Caco-2 (cell line): ENCODE measurements at regions not wholly inside any gene's neighbourhood (a gene's known extent, or its start where the extent isn't known, plus 50 kb on each side); places are given as distances from the start of the nearest gene placed in this dataset.

Experiments used
- BruUV-seq: library from RNA; stranded (reverse); fragments of 400-500 nt; replicated peaks from 2 replicates; lab custom pipeline; 2021; lab: Mats Ljungman, UMichigan
- CTCF ChIA-PET: fragments of 300-600 bp; sonication (Branson Sonifier 250); formaldehyde crosslinking; loops from one replicate; lab custom pipeline; 2022; ENCODE audit warnings: antibody characterized with exemption; lab: Charles Lee
- POLR2A ChIA-PET: fragments of 300-600 bp; sonication (Branson Sonifier 250); formaldehyde crosslinking; loops from one replicate; lab custom pipeline; 2022; ENCODE audit warnings: antibody characterized with exemption; lab: Charles Lee
- DNase-seq, 2 experiments: peaks; one replicate each; pipeline versions ENCODE4 v3.0.0 to v3.0.0-alpha.2; 2020 to 2022
- H3K27me3 ChIP-seq: replicated peaks from 2 replicates; pipeline ENCODE4 v1.6.0; 2011; ENCODE audit warnings: low read length; ENCODE audit not compliant: control insufficient read depth, insufficient read depth
- H3K36me3 ChIP-seq: 2 replicates; pipeline ENCODE4 v1.5.1; 2011; ENCODE audit warnings: low read length; ENCODE audit not compliant: control insufficient read depth, insufficient read depth
- H3K4me1 ChIP-seq: fragments of 250-450 bp; sonication (Bioruptor Pico); 2 replicates; pipeline ENCODE4 v1.5.1; 2020; ENCODE audit warnings: mild to moderate bottlenecking
- H3K4me3 ChIP-seq: 2 replicates; pipeline ENCODE4 v1.5.1; 2011; ENCODE audit warnings: low read depth, mild to moderate bottlenecking, control low read depth, low read length
- H3K9me3 ChIP-seq: fragments of 250-450 bp; sonication (Bioruptor Pico); 2 replicates; pipeline ENCODE4 v1.5.1; 2020; ENCODE audit warnings: mild to moderate bottlenecking, moderate library complexity
- H3K27ac Mint-ChIP-seq: one replicate; pipeline ENCODE4 v1.8.0; 2022; ENCODE audit warnings: mixed read lengths; ENCODE audit not compliant: unreplicated experiment
- H3K27me3 Mint-ChIP-seq: one replicate; pipeline ENCODE4 v1.8.0; 2022; ENCODE audit warnings: mixed read lengths; ENCODE audit not compliant: insufficient read depth, unreplicated experiment
- H3K36me3 Mint-ChIP-seq: one replicate; pipeline ENCODE4 v1.8.0; 2022; ENCODE audit warnings: mild to moderate bottlenecking, mixed read lengths; ENCODE audit not compliant: insufficient read depth, unreplicated experiment
- H3K4me1 Mint-ChIP-seq: one replicate; pipeline ENCODE4 v1.8.0; 2022; ENCODE audit warnings: low read depth, mixed read lengths; ENCODE audit not compliant: unreplicated experiment
- H3K4me3 Mint-ChIP-seq: one replicate; pipeline ENCODE4 v1.8.0; 2022; ENCODE audit warnings: mild to moderate bottlenecking, moderate library complexity, mixed read lengths; ENCODE audit not compliant: unreplicated experiment
- H3K9me3 Mint-ChIP-seq: one replicate; pipeline ENCODE4 v1.8.0; 2022; ENCODE audit warnings: mixed read lengths; ENCODE audit not compliant: unreplicated experiment
- intact Hi-C: fragments of 100-400 bp; cut with micrococcal nuclease; formaldehyde crosslinking; loops from one replicate; pipeline ENCODE4 v1.10.0; 2022; ENCODE audit not compliant: unreplicated experiment
- TF ChIP-seq, protein P1 (sequence below), 2 experiments: fragments of 200-600 bp in 1 of 2; IDR thresholded peaks; 1 replicate in 1 of 2; 2 replicates in 1 of 2; pipeline versions ENCODE4 v1.5.1 to v1.8.0; 2011 to 2022; ENCODE audit warnings: antibody characterized with exemption in 1 of 2, control low read depth in 1 of 2, inconsistent platforms in 1 of 2, low read depth in 1 of 2, low read length in 1 of 2, mild to moderate bottlenecking in 1 of 2, moderate library complexity in 1 of 2; ENCODE audit not compliant: insufficient read depth in 1 of 2, severe bottlenecking in 1 of 2, unreplicated experiment in 1 of 2

DNA sequence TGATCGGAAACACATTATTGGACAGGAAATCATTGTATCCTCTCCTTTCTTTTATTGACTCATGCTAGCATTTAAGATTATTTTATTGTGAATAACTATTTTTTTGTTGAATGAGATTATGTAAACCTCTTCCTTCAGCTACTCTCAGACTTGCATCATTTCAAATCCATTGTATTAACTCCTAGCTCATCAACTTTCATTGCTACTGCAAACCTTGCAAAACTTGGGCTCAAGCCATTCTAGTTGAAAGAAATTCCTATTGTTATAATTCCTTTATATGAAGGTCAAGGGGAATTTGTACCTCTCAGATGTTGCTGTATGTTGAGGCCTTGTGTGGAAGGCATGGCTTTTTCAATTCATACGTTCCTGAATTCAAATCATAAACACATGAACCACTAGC, 1764.6 kb downstream of the SUCLG1 start:
- ChIA-PET CTCF (no interaction called here), POLR2A (no interaction called here)
- Mint-ChIP-seq H3K27me3 (no peaks in the 10 kb centered on the region), H3K4me3 (no peak overlapping the region), H3K4me1 (no peaks in the 10 kb centered on the region), H3K27ac (no peak overlapping the region), H3K36me3 (no peaks in the 10 kb centered on the region), H3K9me3 (no peaks in the 10 kb centered on the region)
- no peak overlapping the region for H3K4me3 ChIP-seq
- no peaks in the 10 kb centered on the region for H3K4me1 ChIP-seq
- H3K9me3 ChIP-seq, result no peaks in the 10 kb centered on the region
- no peak for DNase-seq
- BruUV-seq, result no TSS peak
- TF ChIP-seq, protein P1, sequence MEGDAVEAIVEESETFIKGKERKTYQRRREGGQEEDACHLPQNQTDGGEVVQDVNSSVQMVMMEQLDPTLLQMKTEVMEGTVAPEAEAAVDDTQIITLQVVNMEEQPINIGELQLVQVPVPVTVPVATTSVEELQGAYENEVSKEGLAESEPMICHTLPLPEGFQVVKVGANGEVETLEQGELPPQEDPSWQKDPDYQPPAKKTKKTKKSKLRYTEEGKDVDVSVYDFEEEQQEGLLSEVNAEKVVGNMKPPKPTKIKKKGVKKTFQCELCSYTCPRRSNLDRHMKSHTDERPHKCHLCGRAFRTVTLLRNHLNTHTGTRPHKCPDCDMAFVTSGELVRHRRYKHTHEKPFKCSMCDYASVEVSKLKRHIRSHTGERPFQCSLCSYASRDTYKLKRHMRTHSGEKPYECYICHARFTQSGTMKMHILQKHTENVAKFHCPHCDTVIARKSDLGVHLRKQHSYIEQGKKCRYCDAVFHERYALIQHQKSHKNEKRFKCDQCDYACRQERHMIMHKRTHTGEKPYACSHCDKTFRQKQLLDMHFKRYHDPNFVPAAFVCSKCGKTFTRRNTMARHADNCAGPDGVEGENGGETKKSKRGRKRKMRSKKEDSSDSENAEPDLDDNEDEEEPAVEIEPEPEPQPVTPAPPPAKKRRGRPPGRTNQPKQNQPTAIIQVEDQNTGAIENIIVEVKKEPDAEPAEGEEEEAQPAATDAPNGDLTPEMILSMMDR (IDR thresholded peaks at IDR 0.05; ENCODE audit: insufficient read depth in 1 of 2, low read depth in 1 of 2, low read length in 1 of 2, severe bottlenecking in 1 of 2, unreplicated experiment in 1 of 2), result no peak
- intact Hi-C loops, result no loop called here
- H3K27me3 ChIP-seq, result no peaks in the 10 kb centered on the region
- no peaks in the 10 kb centered on the region for H3K36me3 ChIP-seq

- H3K36me3 ChIP-seq, result no peaks in the 10 kb centered on the region
- BruUV-seq, result no TSS peak
- no peak for DNase-seq
- H3K27me3 ChIP-seq, result no peaks in the 10 kb centered on the region
- CTCF ChIA-PET, result no interaction called here
- no peaks in the 10 kb centered on the region for H3K4me1 ChIP-seq
- no peaks in the 10 kb centered on the region for H3K27me3 Mint-ChIP-seq
- TF ChIP-seq, protein P1 (IDR thresholded peaks at IDR 0.05; ENCODE audit: insufficient read depth in 1 of 2, low read depth in 1 of 2, low read length in 1 of 2, severe bottlenecking in 1 of 2, unreplicated experiment in 1 of 2), result no peak
- intact Hi-C loops, result no loop called here
- no peaks in the 10 kb centered on the region for H3K4me1 Mint-ChIP-seq
- no peaks in the 10 kb centered on the region for H3K9me3 ChIP-seq
- POLR2A ChIA-PET, result no interaction called here
- H3K36me3 Mint-ChIP-seq, result no peaks in the 10 kb centered on the region
- H3K4me3 ChIP-seq, result no peak overlapping the region
- no peak overlapping the region for H3K4me3 Mint-ChIP-seq
- H3K27ac Mint-ChIP-seq, result no peak overlapping the region
- no peaks in the 10 kb centered on the region for H3K9me3 Mint-ChIP-seq
These were observed 1768.2 kb downstream of the SUCLG1 start for GRCh38 chr2:82690757-82691411.

- POLR2A ChIA-PET, result no interaction called here
- H3K4me1 ChIP-seq, result no peaks in the 10 kb centered on the region
- TF ChIP-seq, protein P1 (IDR thresholded peaks at IDR 0.05; ENCODE audit: insufficient read depth in 1 of 2, low read depth in 1 of 2, low read length in 1 of 2, severe bottlenecking in 1 of 2, unreplicated experiment in 1 of 2), result no peak
- no peak for DNase-seq
- intact Hi-C loops, result no loop called here
- Mint-ChIP-seq H3K9me3 (no peaks in the 10 kb centered on the region), H3K27ac (no peak overlapping the region), H3K36me3 (no peaks in the 10 kb centered on the region), H3K4me1 (no peaks in the 10 kb centered on the region), H3K4me3 (no peak overlapping the region), H3K27me3 (no peaks in the 10 kb centered on the region)
- H3K27me3 ChIP-seq, result no peaks in the 10 kb centered on the region
- H3K4me3 ChIP-seq, result no peak overlapping the region
- no peaks in the 10 kb centered on the region for H3K36me3 ChIP-seq
- H3K9me3 ChIP-seq, result no peaks in the 10 kb centered on the region; the same call in 1 of the 2 replicates
- no TSS peak for BruUV-seq
- CTCF ChIA-PET, result no interaction called here
These were observed 1783.9 kb downstream of the SUCLG1 start for GRCh38 chr2:82675186-82675585.
